Fibroblast of pulmonary artery (primary cell): ENCODE measurements at regions not wholly inside any gene's neighbourhood (a gene's known extent, or its start where the extent isn't known, plus 50 kb on each side); places are given as distances from the start of the nearest gene placed in this dataset.

ENCODE experiments used
- DNase-seq: peaks from one replicate; pipeline ENCODE4 v3.0.0-alpha.2; 2010; ENCODE audit warnings: low read depth
- H3K4me3 ChIP-seq: replicated peaks from 2 replicates; pipeline ENCODE4 v1.5.1; 2011; ENCODE audit warnings: low read depth, mild to moderate bottlenecking, control low read depth, low read length, moderate library complexity
- TF ChIP-seq, protein P1 (sequence below): IDR thresholded peaks from 2 replicates; pipeline ENCODE4 v1.5.1; 2011; ENCODE audit warnings: mild to moderate bottlenecking, control low read depth, low read length, inconsistent platforms; ENCODE audit errors: missing control alignments

DNA sequence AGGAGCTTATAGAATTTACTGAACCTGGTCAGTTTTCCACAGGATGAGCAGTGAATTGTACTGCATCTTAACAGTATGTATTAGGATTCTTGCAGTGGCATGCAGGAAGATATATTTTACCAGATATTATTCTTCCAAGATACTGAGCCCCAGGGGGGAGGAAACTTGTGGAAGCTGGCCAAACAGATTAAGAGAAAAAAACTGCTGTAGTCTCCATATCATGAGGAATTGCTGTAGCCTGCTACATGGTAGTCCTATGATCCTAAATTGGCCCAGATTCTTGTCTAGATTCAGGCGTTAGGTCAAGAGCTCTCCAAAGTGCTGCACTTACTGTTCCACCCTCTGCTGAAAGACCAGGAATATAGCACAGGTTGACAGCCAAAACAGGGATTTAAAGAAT lies 275.5 kb upstream of the TAS2R1 start:
- no peak for DNase-seq

DNA sequence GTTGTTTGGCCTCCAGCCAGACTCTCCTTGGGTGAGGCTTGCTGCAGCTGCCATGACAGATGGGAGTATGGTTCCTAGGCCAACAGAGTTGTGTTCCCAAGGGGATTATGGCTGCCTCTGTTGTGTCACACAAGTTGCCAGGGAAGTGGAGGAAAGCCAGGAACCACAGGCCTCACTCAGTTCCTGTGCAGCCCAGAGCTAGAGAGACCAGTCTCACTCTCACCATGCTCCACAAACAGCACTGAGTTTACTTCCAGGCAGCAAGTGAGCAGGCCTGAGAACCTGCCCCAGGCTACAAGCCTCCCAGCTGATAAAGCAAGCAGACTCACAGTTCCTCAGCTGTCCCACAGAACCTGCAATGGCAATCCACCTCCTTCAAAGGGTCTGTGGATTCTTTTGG lies 273.6 kb upstream of the TAS2R1 start:
- no peak overlapping the region for H3K4me3 ChIP-seq
- TF ChIP-seq, protein P1, sequence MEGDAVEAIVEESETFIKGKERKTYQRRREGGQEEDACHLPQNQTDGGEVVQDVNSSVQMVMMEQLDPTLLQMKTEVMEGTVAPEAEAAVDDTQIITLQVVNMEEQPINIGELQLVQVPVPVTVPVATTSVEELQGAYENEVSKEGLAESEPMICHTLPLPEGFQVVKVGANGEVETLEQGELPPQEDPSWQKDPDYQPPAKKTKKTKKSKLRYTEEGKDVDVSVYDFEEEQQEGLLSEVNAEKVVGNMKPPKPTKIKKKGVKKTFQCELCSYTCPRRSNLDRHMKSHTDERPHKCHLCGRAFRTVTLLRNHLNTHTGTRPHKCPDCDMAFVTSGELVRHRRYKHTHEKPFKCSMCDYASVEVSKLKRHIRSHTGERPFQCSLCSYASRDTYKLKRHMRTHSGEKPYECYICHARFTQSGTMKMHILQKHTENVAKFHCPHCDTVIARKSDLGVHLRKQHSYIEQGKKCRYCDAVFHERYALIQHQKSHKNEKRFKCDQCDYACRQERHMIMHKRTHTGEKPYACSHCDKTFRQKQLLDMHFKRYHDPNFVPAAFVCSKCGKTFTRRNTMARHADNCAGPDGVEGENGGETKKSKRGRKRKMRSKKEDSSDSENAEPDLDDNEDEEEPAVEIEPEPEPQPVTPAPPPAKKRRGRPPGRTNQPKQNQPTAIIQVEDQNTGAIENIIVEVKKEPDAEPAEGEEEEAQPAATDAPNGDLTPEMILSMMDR: no peak
- peak; percentile 57 for DNase-seq

More for the DNA sequence above, 275.5 kb upstream of the TAS2R1 start:
- no peak overlapping the region for H3K4me3 ChIP-seq
- TF ChIP-seq, protein P1: no peak

DNA sequence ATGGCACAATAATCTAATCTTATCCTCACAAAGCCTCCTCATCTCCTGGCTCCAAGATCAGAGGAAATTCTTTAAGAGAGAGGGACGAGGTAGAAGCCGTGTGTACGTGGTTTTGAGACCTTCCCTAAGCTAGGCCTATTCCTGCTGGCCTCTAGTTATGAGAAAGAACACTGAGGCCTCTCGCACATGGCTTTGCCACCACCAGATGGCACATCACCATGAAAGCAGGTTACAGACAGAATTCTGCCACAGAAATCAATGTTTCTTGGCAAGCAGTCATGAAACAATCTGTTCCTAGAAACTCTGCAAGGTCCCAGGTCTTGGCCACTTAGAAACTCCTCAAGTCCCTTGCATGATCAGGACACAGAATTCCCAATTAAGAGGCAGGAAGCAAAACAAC lies 268.2 kb upstream of the TAS2R1 start:
- TF ChIP-seq, protein P1: peak; percentile 81
- peak; percentile 72 for DNase-seq
- H3K4me3 ChIP-seq: no peak overlapping the region

DNA sequence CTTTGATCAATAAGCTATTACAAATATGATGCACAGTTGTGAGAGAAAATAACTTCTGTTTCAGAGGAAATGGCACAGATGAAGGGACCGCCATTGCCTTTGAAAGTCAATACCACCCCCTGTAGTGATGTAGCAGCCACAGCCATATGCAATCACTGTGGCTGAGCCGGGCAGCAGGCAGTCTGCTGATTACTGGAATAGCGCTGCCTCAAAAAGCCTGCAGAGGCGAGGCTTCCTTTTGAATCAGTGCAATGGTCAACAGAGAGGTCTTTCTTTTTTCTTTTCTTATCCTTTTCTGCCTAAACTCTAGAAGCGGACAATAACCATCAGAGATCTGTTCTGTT lies 265.1 kb upstream of the TAS2R1 start:
- DNase-seq: no peak
- H3K4me3 ChIP-seq: no peak overlapping the region
- TF ChIP-seq, protein P1: no peak

DNA sequence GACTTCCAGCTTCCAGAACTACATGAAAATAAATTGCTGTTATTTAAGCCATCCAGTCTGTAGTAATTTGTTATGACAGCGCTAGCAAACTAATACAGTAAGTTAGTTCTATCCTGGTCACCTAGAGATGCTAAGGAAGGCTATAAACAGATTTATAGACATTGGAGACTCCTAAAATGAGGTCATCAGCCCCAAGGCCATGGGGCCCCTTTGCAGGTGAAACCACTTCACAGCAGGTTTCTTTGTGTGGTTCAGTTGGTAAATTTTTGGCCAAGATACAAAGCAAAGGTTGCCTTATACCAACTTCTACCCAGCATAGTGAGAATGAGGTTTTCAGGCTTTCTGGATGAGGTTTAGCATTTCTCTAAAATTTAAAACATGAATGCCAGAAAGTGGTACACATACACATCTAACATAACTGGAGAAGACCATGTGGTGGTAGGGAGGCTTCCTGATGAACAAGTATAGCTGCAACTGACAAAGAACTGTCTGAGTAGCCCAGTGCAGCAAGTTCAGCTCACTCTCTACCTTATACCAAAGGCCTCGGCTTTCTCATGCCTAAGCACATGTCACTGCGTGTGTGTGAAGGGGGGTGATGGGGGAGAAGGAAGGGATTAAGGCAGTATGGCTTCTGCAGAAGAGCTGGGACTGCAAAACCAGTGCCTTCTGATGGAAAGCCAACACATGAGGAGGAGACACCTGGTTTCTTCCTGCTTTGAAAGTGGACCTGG lies 264.6 kb upstream of the TAS2R1 start:
- TF ChIP-seq, protein P1: no peak
- no peak for DNase-seq
- H3K4me3 ChIP-seq: no peak overlapping the region

DNA sequence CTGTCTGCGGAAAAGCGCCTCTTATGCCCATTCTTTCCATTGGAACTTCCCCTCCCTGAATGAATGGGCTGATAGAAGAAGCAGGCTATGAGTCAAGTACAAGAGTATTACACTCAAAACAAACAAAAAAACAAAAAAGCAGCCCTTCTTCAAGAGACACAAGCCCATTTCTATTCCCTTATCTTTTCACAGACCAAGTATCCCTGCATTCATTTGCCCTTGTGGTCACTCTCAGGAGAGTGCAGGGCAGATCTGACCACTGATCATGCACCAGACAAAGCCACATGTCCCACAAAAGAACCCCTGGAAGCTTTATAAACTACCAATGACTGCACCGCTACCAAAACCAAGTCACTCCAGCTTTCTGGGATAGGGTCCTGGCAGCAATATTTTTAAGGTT lies 262.5 kb upstream of the TAS2R1 start:
- no peak overlapping the region for H3K4me3 ChIP-seq
- TF ChIP-seq, protein P1: no peak
- DNase-seq: no peak

DNA sequence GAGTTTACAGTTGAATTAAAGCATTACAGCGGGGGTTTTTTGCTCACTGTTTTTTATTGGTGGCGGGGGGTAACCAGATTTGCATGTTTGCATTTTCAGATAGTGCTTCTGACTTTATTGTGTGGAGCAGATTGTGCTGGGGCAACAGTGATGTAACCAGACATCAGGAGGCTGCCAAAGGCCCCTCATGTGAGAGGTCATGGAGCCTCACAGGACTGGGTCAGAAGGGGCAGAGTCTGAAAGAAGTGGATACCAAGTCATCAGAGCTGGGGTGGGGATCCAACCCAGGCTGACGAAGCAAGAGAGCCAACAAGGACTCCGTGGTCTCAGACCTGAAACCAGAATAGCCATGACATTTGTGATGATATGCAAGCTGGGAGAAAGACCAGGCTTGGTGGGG lies 259.4 kb upstream of the TAS2R1 start:
- H3K4me3 ChIP-seq: no peak overlapping the region
- DNase-seq: no peak
- TF ChIP-seq, protein P1: no peak
